NT2/D1 (cell line): ENCODE measurements at regions not wholly inside any gene's neighbourhood (a gene's known extent, or its start where the extent isn't known, plus 50 kb on each side); places are given as distances from the start of the nearest gene placed in this dataset.

Source experiments
- SUZ12 ChIP-seq: IDR thresholded peaks from 2 replicates; pipeline ENCODE4 v1.6.1; 2011; ENCODE audit not compliant: insufficient read length, insufficient read depth; ENCODE audit errors: extremely low read depth
- YY1 ChIP-seq: IDR thresholded peaks from 2 replicates; pipeline ENCODE4 v1.6.1; 2011; ENCODE audit not compliant: insufficient read length, insufficient read depth
- ZNF274 ChIP-seq: IDR thresholded peaks from 2 replicates; pipeline ENCODE4 v1.6.1; 2011; ENCODE audit warnings: mild to moderate bottlenecking, low read depth, low read length

DNA sequence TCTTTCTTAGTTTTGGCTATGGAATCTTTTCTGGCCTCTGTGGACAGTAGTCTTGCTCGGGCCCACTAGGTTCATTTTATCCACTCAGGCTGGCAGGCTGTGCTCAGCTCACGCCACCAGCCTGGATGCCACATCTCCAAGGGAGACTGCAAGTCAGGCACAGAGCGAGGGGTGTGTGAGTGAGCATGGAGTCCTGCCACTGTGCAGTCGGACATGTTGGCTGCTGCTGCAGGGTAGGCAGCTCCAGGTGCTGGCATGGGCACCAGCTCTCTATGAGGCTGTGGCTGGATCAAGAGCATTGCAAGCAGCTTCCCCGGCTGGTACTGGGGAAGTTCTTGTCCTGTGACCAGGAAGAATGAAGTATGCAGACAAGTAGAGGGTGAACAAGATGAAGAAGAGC is 158.9 kb downstream of the PCTP start:
- TF ChIP-seq ZNF274, result no peak
- no peak for TF ChIP-seq YY1
- TF ChIP-seq SUZ12, result no peak
